HCT116 (cell line): ENCODE measurements at regions not wholly inside any gene's neighbourhood (a gene's known extent, or its start where the extent isn't known, plus 50 kb on each side); places are given as distances from the start of the nearest gene placed in this dataset.

Experiments
- ATAC-seq: fragments of 200-7000 bp; cut with Tn5 transposase; 2 replicates; pipeline ENCODE4 v1.9.1; 2020; ENCODE audit warnings: mild to moderate bottlenecking, moderate library complexity
- BruUV-seq: library from RNA; stranded (reverse); fragments of 400-500 nt; replicated peaks from 2 replicates; lab custom pipeline; 2021; lab: Mats Ljungman, UMichigan
- CTCF ChIA-PET: fragments of 300-600 bp; sonication (Branson Sonifier 250); formaldehyde crosslinking; loops from one replicate; lab custom pipeline; 2021; ENCODE audit warnings: antibody characterized with exemption; lab: Charles Lee
- POLR2A ChIA-PET: fragments of 300-600, 350-600 bp; sonication (Branson Sonifier 250); formaldehyde crosslinking; loops from one replicate; lab custom pipeline; 2021; ENCODE audit warnings: antibody characterized with exemption; lab: Charles Lee
- RAD21 ChIA-PET, 2 experiments: fragments of 300-600 bp; sonication (Branson Sonifier 250); formaldehyde crosslinking; loops; one replicate each; lab custom pipeline; 2023; ENCODE audit warnings: low total read pairs in 2 of 2; ENCODE audit not compliant: uncharacterized antibody in 2 of 2, unreplicated experiment in 2 of 2, low non-redundant PET in 1 of 2; lab: Charles Lee
- DNase-seq: peaks from one replicate; pipeline ENCODE4 v3.0.0-alpha.2; 2010; ENCODE audit warnings: low read depth, low spot score
- H2AFZ ChIP-seq: fragments of 200-600 bp; shearing (Covaris generic), sonication (generic); 2 replicates; pipeline ENCODE4 v1.6.1; 2017; ENCODE audit warnings: low read depth, mixed run types, mixed read lengths, antibody characterized with exemption, low read length; ENCODE audit not compliant: poor library complexity, severe bottlenecking
- H3K27ac ChIP-seq: 2 replicates; pipeline ENCODE4 v1.5.1; 2012; ENCODE audit warnings: low read depth, low read length
- H3K27me3 ChIP-seq: fragments of 200-600 bp; sonication (generic); 2 replicates; pipeline ENCODE4 v1.6.1; 2016; ENCODE audit warnings: mixed run types, low read length, mixed read lengths; ENCODE audit not compliant: insufficient read depth
- H3K36me3 ChIP-seq, 2 experiments: fragments of 200-500 bp in 1 of 2; fragments of 200-600 bp in 1 of 2; sonication (Bioruptor generic) in 1 of 2; sonication (generic) in 1 of 2; 2 replicates each; pipeline versions ENCODE4 v1.5.1 to v1.6.1; 2014 to 2016; ENCODE audit warnings: low read length in 2 of 2, inconsistent platforms in 1 of 2, mixed read lengths in 1 of 2, mixed run types in 1 of 2; ENCODE audit not compliant: insufficient read depth in 2 of 2, control insufficient read depth in 1 of 2
- H3K4me1 ChIP-seq, 2 experiments: fragments of 200-600 bp in 1 of 2; sonication (generic) in 1 of 2; 2 replicates each; pipeline versions ENCODE4 v1.5.1 to v1.6.1; 2012 to 2017; ENCODE audit warnings: low read length in 2 of 2, inconsistent platforms in 1 of 2, mild to moderate bottlenecking in 1 of 2, mixed read lengths in 1 of 2, mixed run types in 1 of 2, moderate library complexity in 1 of 2; ENCODE audit not compliant: insufficient read depth in 2 of 2, control insufficient read depth in 1 of 2
- H3K4me2 ChIP-seq: fragments of 200-600 bp; sonication (generic); 2 replicates; pipeline ENCODE4 v1.6.1; 2017; ENCODE audit warnings: mixed run types, low read length, mixed read lengths
- H3K4me3 ChIP-seq, 2 experiments: fragments of 200-600 bp in 1 of 2; sonication (generic) in 1 of 2; replicated peaks in 1 of 2; 2 replicates each; pipeline ENCODE4 v1.5.1; 2011 to 2016; ENCODE audit warnings: low read length in 2 of 2, control low read depth in 1 of 2, low read depth in 1 of 2, mild to moderate bottlenecking in 1 of 2, mixed read lengths in 1 of 2, mixed run types in 1 of 2
- H3K79me2 ChIP-seq: fragments of 200-600 bp; sonication (generic); 2 replicates; pipeline ENCODE4 v1.6.1; 2017; ENCODE audit warnings: mild to moderate bottlenecking, mixed run types, low read length, moderate library complexity, mixed read lengths; ENCODE audit not compliant: insufficient read depth
- H3K9ac ChIP-seq: fragments of 200-600 bp; sonication (generic); 2 replicates; pipeline ENCODE4 v1.6.1; 2016; ENCODE audit warnings: low read length, mixed read lengths
- H3K9me2 ChIP-seq: fragments of 200-600 bp; sonication (generic), shearing (Covaris generic); 2 replicates; pipeline ENCODE4 v1.6.1; 2017; ENCODE audit warnings: mixed run types, mild to moderate bottlenecking, moderate library complexity; ENCODE audit not compliant: insufficient read depth
- H3K9me3 ChIP-seq, 2 experiments: fragments of 200-500 bp in 1 of 2; fragments of 200-600 bp in 1 of 2; sonication (Bioruptor generic) in 1 of 2; sonication (generic) in 1 of 2; 2 replicates each; pipeline ENCODE4 v1.6.1; 2014 to 2017; ENCODE audit warnings: low read length in 2 of 2, mixed read lengths in 2 of 2, inconsistent platforms in 1 of 2, low read depth in 1 of 2, mild to moderate bottlenecking in 1 of 2, mixed run types in 1 of 2, moderate library complexity in 1 of 2; ENCODE audit not compliant: control insufficient read depth in 1 of 2, insufficient read depth in 1 of 2
- H4K20me1 ChIP-seq: fragments of 200-600 bp; sonication (generic), shearing (Covaris generic); 2 replicates; pipeline ENCODE4 v1.6.1; 2017; ENCODE audit warnings: mixed run types, mild to moderate bottlenecking, moderate library complexity; ENCODE audit not compliant: insufficient read depth
- EGR1 ChIP-seq: IDR thresholded peaks from 2 replicates; pipeline ENCODE4 v1.6.1; 2012; ENCODE audit warnings: low read depth
- EZH2 ChIP-seq: fragments of 200-600 bp; sonication (generic); IDR thresholded peaks from 2 replicates; pipeline ENCODE4 v1.6.1; 2017; ENCODE audit warnings: antibody characterized with exemption, mixed run types
- EZH2phosphoT487 ChIP-seq: fragments of 200-600 bp; IDR thresholded peaks from 2 replicates; pipeline ENCODE4 v1.6.1; 2018; ENCODE audit warnings: antibody characterized with exemption, borderline replicate concordance
- FOSL1 ChIP-seq: IDR thresholded peaks from 2 replicates; pipeline ENCODE4 v1.6.1; 2012; ENCODE audit warnings: low read depth
- POLR2AphosphoS5 ChIP-seq: IDR thresholded peaks from 2 replicates; pipeline ENCODE4 v1.6.1; 2011; ENCODE audit warnings: mild to moderate bottlenecking, low read depth, low read length, moderate library complexity
- RAD21 ChIP-seq: IDR thresholded peaks from 2 replicates; pipeline ENCODE4 v1.6.1; 2012; ENCODE audit warnings: low read depth, mild to moderate bottlenecking
- YY1 ChIP-seq: IDR thresholded peaks from 2 replicates; pipeline ENCODE4 v1.6.1; 2011; ENCODE audit warnings: low read length, low read depth, moderate library complexity, mild to moderate bottlenecking; ENCODE audit not compliant: insufficient replicate concordance; ENCODE audit errors: extremely low read depth
- ZNF274 ChIP-seq: fragments of 200-500 bp; sonication (Bioruptor generic); IDR thresholded peaks from 2 replicates; pipeline ENCODE4 v1.6.1; 2014; ENCODE audit warnings: mild to moderate bottlenecking, low read depth, low read length, inconsistent platforms
- intact Hi-C: fragments of 100-400 bp; cut with micrococcal nuclease; formaldehyde crosslinking; loops from 2 replicates; pipeline ENCODE4 v1.10.0; 2022
- TF ChIP-seq, protein P1 (sequence below), 3 experiments: fragments of 200-600 bp in 1 of 3; sonication (generic) in 1 of 3; IDR thresholded peaks in 2 of 3; conservative IDR thresholded peaks in 1 of 3; 2 replicates each; pipeline ENCODE4 v1.5.1; 2012 to 2017; ENCODE audit warnings: low read depth in 2 of 3, low read length in 2 of 3, antibody characterized with exemption in 1 of 3, borderline replicate concordance in 1 of 3, control low read depth in 1 of 3, mild to moderate bottlenecking in 1 of 3, mixed read lengths in 1 of 3, mixed run types in 1 of 3, moderate library complexity in 1 of 3; ENCODE audit not compliant: insufficient read depth in 1 of 3
- TF ChIP-seq, protein P2 (sequence below): IDR thresholded peaks from 2 replicates; pipeline ENCODE4 v1.6.1; 2011; ENCODE audit warnings: mild to moderate bottlenecking, low read length, moderate library complexity; ENCODE audit not compliant: insufficient replicate concordance; ENCODE audit errors: extremely low read depth
- TF ChIP-seq, protein P3 (sequence below): IDR thresholded peaks from 2 replicates; pipeline ENCODE4 v1.6.1; 2012

DNA sequence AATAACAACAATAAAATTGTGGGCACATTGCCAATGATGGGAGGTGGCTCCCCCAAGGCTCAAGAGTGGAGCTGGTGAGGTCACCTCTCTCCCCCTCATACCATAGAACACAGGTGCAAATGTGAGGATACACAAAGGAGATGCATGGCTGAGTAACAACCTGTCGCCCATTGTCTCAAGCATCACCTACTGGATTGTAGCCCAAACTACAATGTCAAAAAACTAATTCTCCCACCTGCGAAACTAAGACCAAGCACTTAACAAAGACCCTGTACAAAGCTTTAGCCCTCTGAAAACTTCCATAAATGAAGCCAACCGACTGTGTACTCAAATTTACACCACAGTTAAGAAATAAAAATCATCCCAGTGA, 50.4 kb upstream of the IGSF11 start:
- Histone ChIP-seq H3K27me3 (no peaks in the 10 kb centered on the region), H3K4me1 (peaks cover 4 to 15% of the 10 kb centered on the region in 2 experiments; a peak in 3 of 4 replicates), H3K36me3 (no peaks in the 10 kb centered on the region), H3K4me3 (no peak overlapping the region), H3K27ac (no peak overlapping the region), H3K9ac (no peak overlapping the region), H3K9me2 (no peaks in the 10 kb centered on the region), H3K79me2 (no peaks in the 10 kb centered on the region), H3K9me3 (no peaks in the 10 kb centered on the region), H2AFZ (no peak overlapping the region), H4K20me1 (no peaks in the 10 kb centered on the region), H3K4me2 (peak overlapping the region; percentile 58)
- intact Hi-C loops = no loop called here
- CTCF ChIA-PET = interaction anchor here (0.9 to 1.9 kb wide), 3 partner anchors 200 to 202 kb away, joined by 3 to 10 read pairs (median 4); no protein-coding TSS in a partner anchor
- ATAC-seq = peak; percentile 56
- no TSS peak for BruUV-seq
- POLR2A ChIA-PET = interaction anchor here (0.6 kb wide), 1 partner anchor 44 kb away, joined by 3 read pairs; no protein-coding TSS in a partner anchor
- peak; percentile 3 for DNase-seq
- no peak for TF ChIP-seq EZH2
- TF ChIP-seq, protein P1, sequence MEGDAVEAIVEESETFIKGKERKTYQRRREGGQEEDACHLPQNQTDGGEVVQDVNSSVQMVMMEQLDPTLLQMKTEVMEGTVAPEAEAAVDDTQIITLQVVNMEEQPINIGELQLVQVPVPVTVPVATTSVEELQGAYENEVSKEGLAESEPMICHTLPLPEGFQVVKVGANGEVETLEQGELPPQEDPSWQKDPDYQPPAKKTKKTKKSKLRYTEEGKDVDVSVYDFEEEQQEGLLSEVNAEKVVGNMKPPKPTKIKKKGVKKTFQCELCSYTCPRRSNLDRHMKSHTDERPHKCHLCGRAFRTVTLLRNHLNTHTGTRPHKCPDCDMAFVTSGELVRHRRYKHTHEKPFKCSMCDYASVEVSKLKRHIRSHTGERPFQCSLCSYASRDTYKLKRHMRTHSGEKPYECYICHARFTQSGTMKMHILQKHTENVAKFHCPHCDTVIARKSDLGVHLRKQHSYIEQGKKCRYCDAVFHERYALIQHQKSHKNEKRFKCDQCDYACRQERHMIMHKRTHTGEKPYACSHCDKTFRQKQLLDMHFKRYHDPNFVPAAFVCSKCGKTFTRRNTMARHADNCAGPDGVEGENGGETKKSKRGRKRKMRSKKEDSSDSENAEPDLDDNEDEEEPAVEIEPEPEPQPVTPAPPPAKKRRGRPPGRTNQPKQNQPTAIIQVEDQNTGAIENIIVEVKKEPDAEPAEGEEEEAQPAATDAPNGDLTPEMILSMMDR (IDR thresholded peaks at IDR 0.05 in 2 of 3, conservative IDR thresholded peaks at IDR 0.05 in 1 of 3; ENCODE audit: borderline replicate concordance in 1 of 3, insufficient read depth in 1 of 3, low read depth in 2 of 3, low read length in 2 of 3) = peak in 2 of 3 experiments; percentile 8 to 16; a peak in 1 of 6 replicates
- no peak for TF ChIP-seq FOSL1
- TF ChIP-seq, protein P2, sequence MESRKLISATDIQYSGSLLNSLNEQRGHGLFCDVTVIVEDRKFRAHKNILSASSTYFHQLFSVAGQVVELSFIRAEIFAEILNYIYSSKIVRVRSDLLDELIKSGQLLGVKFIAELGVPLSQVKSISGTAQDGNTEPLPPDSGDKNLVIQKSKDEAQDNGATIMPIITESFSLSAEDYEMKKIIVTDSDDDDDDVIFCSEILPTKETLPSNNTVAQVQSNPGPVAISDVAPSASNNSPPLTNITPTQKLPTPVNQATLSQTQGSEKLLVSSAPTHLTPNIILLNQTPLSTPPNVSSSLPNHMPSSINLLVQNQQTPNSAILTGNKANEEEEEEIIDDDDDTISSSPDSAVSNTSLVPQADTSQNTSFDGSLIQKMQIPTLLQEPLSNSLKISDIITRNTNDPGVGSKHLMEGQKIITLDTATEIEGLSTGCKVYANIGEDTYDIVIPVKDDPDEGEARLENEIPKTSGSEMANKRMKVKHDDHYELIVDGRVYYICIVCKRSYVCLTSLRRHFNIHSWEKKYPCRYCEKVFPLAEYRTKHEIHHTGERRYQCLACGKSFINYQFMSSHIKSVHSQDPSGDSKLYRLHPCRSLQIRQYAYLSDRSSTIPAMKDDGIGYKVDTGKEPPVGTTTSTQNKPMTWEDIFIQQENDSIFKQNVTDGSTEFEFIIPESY = no peak
- no peak for TF ChIP-seq POLR2AphosphoS5
- 0 out of 2 replicates have a peak, but pooled peaks have one; percentile 7 for TF ChIP-seq RAD21
- no peak for TF ChIP-seq EGR1
- no peak for TF ChIP-seq ZNF274
- TF ChIP-seq, protein P3, sequence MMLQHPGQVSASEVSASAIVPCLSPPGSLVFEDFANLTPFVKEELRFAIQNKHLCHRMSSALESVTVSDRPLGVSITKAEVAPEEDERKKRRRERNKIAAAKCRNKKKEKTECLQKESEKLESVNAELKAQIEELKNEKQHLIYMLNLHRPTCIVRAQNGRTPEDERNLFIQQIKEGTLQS = no peak
- no peak for TF ChIP-seq YY1
- TF ChIP-seq EZH2phosphoT487 = no peak
- RAD21 ChIA-PET = no interaction called here
